ENCODE measurements at regions not wholly inside any gene's neighbourhood (a gene's known extent, or its start where the extent isn't known, plus 50 kb on each side); places are given as distances from the start of the nearest gene placed in this dataset.

DNA sequence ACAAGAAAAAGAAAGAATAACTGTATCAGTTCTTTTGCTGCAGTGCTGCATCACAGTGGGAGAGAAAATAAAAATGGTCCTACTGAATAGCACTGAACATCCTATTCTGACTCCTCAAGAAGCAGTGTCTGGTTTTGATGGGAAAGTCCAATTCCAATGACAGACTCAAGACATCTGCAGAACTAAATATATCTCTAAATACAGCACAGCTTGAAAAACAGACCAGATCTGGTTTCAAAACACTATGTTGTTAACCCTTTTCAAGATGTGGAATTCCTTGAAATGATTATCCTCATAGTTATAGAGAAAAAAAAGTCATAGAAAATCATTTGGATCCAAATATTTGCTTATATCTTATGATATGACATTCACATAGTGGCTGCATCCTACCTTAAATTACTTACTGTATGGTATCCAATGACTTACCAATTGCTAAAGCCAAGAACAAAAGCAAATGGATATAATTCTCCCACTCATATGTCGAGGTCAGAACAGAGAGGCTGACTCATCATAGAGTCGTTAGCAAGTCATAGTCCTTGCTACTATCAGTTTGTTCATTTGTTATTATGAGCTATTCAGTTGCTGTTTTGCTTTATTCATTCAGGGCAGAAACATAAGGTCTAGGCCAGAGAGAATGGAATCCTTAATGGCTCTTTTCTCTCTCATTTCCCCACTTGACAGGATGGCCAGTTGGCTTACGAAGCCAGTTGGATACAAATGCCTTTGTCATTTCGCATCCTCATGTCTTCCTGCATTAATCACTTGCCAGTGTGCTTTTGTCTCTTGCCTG is 62.5 kb upstream of the ACVR2A start:
- H3K36me3 ChIP-seq, result no peaks in the 10 kb centered on the region
- H3K4me1 ChIP-seq, result no peaks in the 10 kb centered on the region
- 74 to 79% methylated on average over 4 of the region's 4 CpGs for WGBS, 2 donors
- H3K27ac ChIP-seq, result no peak overlapping the region
- no peaks in the 10 kb centered on the region for H3K9me3 ChIP-seq
- no peak for DNase-seq
- intact Hi-C loops (cut with DNase I), result no loop called here
- no peaks in the 10 kb centered on the region for H3K27me3 ChIP-seq
- H3K4me3 ChIP-seq, result no peak overlapping the region
- TF ChIP-seq POLR2AphosphoS5 (IDR thresholded peaks at IDR 0.05) (no peak), EP300 (IDR thresholded peaks at IDR 0.05) (no peak), POLR2A (IDR thresholded peaks at IDR 0.05) (no peak)
- TF ChIP-seq, protein P1, sequence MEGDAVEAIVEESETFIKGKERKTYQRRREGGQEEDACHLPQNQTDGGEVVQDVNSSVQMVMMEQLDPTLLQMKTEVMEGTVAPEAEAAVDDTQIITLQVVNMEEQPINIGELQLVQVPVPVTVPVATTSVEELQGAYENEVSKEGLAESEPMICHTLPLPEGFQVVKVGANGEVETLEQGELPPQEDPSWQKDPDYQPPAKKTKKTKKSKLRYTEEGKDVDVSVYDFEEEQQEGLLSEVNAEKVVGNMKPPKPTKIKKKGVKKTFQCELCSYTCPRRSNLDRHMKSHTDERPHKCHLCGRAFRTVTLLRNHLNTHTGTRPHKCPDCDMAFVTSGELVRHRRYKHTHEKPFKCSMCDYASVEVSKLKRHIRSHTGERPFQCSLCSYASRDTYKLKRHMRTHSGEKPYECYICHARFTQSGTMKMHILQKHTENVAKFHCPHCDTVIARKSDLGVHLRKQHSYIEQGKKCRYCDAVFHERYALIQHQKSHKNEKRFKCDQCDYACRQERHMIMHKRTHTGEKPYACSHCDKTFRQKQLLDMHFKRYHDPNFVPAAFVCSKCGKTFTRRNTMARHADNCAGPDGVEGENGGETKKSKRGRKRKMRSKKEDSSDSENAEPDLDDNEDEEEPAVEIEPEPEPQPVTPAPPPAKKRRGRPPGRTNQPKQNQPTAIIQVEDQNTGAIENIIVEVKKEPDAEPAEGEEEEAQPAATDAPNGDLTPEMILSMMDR (IDR thresholded peaks at IDR 0.05), result no peak

DNA sequence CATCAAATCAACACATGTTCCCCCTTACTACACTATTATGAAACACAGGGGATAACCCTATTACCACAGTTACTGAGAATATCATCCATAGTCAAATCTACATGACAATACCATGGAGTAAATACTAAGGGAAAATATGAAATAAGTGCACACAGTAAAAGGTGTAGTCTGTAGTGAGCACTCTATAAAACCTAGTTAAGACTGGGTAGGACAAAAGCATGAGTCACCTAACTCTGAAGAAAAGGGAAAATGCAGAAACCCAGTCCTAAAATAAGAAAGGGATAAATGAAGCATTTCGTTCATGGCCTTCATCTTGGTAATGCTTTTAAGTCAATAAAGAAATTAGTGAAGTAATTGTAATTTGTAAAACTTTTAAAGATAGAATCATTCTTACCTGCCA is 65.4 kb upstream of the ACVR2A start:
- Histone ChIP-seq H3K4me1 (no peaks in the 10 kb centered on the region), H3K36me3 (no peaks in the 10 kb centered on the region), H3K9me3 (no peaks in the 10 kb centered on the region), H3K4me3 (no peak overlapping the region), H3K27me3 (no peaks in the 10 kb centered on the region), H3K27ac (no peak overlapping the region)
- intact Hi-C loops (cut with DNase I), result no loop called here
- no peak for DNase-seq
- 87 to 91% methylated on average over 1 of the region's 1 CpG for WGBS, 2 donors
- TF ChIP-seq EP300 (IDR thresholded peaks at IDR 0.05) (no peak), POLR2A (IDR thresholded peaks at IDR 0.05) (no peak), POLR2AphosphoS5 (IDR thresholded peaks at IDR 0.05) (no peak)
- TF ChIP-seq, protein P1 (IDR thresholded peaks at IDR 0.05), result no peak

DNA sequence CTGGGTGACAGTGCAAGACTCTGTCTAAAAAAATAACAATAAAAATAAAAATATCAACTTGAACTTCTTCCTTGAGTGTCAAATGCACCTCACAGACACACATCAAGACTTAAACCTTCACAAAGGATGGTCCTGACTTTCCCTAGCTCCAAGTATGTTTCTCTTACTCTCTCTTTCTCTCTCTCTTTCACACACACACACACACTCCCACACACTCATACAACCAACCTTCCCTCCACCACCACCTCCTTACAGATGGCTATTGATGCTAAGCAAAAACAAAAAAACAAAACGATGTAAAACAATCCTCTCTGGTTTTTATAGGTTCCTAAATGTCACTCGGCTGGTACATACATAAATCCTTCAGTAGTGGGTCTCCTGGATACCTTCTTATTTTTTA is 67.4 kb upstream of the ACVR2A start:
- Histone ChIP-seq H3K4me1 (no peaks in the 10 kb centered on the region), H3K9me3 (no peaks in the 10 kb centered on the region), H3K27me3 (no peaks in the 10 kb centered on the region), H3K27ac (no peak overlapping the region), H3K4me3 (no peak overlapping the region), H3K36me3 (no peaks in the 10 kb centered on the region)
- intact Hi-C loops (cut with DNase I), result no loop called here
- DNase-seq, result no peak
- TF ChIP-seq, protein P1 (IDR thresholded peaks at IDR 0.05), result no peak
- TF ChIP-seq POLR2AphosphoS5 (IDR thresholded peaks at IDR 0.05), result no peak
- TF ChIP-seq EP300 (IDR thresholded peaks at IDR 0.05), result no peak
- TF ChIP-seq POLR2A (IDR thresholded peaks at IDR 0.05), result no peak
- 61 to 68% methylated on average over 2 of the region's 2 CpGs for WGBS, 2 donors

DNA sequence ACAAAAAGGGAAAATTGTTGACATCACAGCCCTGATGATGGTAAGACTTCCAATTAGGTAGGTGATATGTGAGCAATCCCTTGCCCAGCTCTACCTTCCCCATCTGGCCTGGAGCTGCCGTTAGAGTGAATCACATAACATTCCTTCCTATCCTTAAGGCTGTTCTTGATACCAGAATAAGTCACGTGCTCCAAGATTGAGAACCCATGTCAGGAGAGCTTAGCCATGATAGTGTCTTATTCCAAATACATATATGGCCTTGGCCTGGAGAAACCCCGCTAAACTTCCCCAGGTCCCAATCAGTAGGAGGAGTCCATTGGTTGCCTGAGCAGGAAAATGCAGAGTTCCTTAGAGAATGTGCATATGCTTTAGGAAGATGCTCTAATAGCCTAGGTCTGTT is 70.0 kb upstream of the ACVR2A start:
- no peaks in the 10 kb centered on the region for H3K27me3 ChIP-seq
- H3K27ac ChIP-seq, result no peak overlapping the region
- H3K4me3 ChIP-seq, result no peak overlapping the region
- no peaks in the 10 kb centered on the region for H3K4me1 ChIP-seq
- WGBS, 2 donors, result 91 to 97% methylated on average over 3 of the region's 3 CpGs
- DNase-seq, result no peak
- TF ChIP-seq EP300 (IDR thresholded peaks at IDR 0.05) (no peak), POLR2AphosphoS5 (IDR thresholded peaks at IDR 0.05) (no peak), POLR2A (IDR thresholded peaks at IDR 0.05) (no peak)
- TF ChIP-seq, protein P1 (IDR thresholded peaks at IDR 0.05), result no peak
- H3K9me3 ChIP-seq, result no peaks in the 10 kb centered on the region
- H3K36me3 ChIP-seq, result no peaks in the 10 kb centered on the region
- intact Hi-C loops (cut with DNase I), result no loop called here

DNA sequence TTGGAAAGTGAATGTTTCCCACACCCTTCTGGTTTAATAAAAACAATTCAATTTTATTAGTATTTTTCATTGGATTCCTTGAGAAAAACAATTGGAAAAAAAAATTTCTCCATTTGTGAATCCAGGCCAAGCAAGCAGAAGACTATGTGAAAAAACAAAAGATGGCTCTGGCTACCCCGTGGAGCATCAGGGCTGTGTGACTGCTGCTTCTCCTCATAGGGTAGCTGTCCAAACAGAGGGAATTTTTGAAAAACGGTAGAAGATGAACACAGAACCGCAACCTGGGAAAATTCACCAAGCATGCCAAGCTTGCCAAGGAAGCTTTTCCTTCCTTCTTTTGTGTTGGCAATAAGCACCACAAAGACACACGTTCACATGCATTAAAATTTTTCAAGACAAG is 71.3 kb upstream of the ACVR2A start:
- DNase-seq, result no peak
- Histone ChIP-seq H3K4me1 (no peaks in the 10 kb centered on the region), H3K27ac (no peak overlapping the region), H3K9me3 (no peaks in the 10 kb centered on the region), H3K27me3 (no peaks in the 10 kb centered on the region), H3K4me3 (no peak overlapping the region), H3K36me3 (no peaks in the 10 kb centered on the region)
- TF ChIP-seq, protein P1 (IDR thresholded peaks at IDR 0.05), result no peak
- TF ChIP-seq POLR2A (IDR thresholded peaks at IDR 0.05), result no peak
- no peak for TF ChIP-seq EP300 (IDR thresholded peaks at IDR 0.05)
- intact Hi-C loops (cut with DNase I), result no loop called here
- 72 to 76% methylated on average over 4 of the region's 4 CpGs for WGBS, 2 donors

Data from sigmoid colon (tissue), 6 donors.